ENCODE measurements at regions not wholly inside any gene's neighbourhood (a gene's known extent, or its start where the extent isn't known, plus 50 kb on each side); places are given as distances from the start of the nearest gene placed in this dataset.

DNA sequence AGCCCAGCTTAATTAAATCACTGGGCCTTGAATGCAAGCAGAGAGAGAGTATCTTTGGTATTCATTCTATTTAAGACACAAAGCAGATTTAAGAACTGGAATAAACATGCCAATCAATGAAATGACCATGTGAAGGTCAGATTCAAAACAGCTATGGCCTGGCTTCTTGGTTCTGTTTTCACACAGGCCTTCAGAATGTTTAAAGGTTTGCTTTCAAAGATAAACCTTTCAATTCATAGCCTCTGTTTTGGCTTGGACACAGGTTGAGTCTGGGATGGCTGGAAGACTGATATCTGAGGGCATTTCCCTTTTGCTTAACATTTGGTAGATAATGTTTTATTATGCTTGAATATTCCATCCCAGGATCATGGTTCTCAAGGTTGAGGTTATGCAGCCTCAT is 244.4 kb upstream of the KBTBD8 start:
- no peak for DNase-seq

DNA sequence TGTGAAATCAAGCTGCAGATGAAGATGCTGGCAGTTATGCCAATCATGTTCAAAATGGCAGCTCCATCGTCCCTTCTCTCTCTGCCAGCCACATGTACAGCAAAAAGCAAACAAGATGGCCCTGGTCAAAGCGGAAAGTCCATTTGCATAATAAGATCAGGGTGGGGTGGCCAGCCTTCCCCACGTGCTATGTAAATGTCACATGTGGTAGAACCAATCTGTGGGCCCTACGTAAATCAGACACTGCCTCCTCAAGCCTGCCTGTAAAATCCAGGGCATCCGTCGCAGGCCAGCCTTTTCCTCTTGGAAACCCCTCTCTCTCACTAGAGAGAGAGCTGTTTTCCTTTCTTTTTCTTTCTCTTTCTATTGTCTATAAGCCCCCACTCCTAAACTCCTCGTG is 243.5 kb upstream of the KBTBD8 start:
- no peak for DNase-seq

DNA sequence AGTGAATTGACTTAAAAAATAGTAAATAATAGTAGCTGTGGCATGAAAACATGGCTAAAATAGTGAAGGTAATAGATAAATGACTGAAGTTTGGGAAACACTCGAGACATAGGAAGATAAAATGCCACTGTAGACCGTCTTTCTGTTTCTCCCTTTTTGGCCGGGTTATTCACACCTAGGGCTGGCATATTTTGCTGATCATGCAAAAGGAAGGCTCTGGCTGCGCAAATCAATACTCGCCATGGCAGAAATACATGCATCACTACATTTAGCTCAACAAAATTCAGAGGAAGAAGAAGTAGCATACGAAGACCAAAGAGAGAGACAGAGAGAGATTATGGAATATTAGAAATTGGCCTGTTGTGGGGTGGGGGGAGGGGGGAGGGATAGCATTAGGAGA is 242.2 kb upstream of the KBTBD8 start:
- DNase-seq, result no peak

DNA sequence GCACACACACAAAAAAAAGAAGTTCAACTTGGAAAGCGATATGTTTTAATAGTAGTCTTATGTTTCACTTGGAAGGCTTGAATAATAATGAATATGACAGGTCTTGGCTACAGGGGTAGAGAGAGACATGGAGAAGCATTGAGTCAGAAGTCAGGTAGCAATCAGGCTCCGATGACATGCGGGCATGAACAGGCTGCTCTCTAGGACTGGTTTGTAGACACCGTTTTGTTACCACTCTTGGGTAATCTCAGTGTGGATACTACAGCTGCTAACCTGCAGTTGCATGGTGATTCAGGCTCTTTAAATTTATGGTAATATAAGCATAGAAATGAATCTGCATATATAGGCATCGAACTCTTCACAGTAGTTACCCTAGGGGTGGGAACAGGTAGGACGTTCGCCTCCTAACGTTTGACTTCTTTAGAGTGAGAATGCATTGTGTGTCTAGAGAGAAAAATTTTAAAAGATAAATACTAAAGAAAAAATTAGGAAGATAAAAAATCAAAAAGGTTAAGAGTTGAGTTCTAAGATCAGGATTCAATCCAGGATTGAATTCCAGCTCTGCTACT is 241.6 kb upstream of the KBTBD8 start:
- DNase-seq, result no peak

DNA sequence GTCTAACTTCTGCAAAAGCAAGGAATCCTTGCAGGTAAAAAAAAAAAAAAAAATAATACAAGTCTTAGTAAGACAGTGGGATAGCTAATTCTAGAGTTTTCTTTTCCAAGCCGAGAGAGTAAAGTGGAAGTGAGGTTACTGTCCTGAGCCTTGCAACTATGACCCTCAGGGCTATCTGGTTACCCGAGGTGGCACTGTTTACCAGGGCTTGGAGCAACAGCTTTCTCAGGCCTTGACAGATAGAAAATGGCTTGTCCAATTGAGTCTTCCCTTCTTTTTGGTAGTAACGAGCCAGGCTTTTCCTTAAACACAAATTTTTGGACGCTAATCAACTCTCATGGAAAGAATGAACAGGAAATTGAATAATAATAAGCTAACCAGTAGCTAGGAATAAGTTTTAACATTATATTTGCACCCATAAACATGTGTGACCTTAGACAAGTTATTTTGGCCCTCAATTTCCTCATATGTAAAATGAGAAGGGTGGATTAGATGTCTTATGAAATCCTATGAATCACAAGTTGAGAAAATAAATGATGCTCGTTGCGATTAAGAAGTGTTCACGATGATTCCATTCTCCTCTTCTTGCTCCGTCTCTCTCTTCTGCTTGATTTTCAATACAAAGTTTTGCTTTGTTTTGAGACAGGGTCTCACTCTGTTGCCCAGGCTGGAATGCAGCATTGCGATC is 236.9 kb upstream of the KBTBD8 start:
- no peak for DNase-seq

DNA sequence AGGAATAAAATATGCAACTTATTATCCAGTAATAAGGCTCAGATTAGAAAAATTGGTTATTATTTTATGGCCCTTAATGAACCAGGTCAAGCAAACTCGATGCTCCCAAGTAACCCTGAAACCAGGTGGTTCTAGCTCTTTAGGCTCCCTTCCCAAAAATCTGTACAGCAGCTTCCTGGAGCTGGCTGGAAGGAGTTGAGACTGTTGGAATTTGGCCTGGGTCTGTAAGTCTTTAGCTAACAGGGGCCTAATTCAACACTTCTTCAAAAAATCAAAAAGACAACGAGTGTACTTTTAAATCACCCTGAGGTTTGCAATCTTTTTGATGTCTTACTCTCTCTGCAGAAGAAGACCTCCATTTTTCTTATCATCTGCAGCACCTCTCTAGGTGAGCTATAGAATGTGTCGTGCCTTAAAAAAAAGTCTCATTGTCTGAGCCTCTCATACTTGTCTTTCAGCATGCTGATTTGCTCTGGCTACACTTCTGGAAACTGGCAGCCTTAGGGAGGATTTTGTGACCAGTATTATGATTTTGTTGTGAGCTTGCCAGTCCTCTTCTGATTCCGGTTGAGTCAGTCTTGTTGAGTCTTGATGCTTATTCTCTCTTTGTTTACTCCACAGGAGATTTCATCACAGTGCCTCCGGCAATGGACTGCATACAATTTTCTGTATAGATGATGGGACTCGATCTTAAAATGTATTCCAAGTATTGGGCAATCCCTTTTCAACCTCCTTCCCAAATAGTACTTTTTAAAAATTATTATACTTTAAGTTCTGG is 235.0 kb upstream of the KBTBD8 start:
- DNase-seq, result no peak

DNA sequence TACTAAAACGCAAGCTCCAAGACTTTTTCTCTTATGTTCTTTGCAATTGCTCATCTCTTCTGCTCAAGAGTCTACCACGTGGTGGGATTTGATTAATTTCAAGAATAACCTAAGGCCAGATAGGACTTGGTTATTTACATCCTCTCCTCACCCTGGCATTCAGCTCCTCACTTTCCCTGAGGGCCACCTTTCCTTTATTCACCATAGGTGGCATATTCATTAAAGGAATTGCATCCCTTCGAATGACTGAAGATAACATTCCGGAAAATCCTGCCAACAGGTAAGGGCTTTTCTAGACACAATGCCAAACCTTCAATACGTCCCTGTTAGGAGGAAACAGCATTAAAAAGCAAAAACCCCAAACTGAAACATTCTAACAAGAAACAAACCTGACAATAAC is 220.0 kb upstream of the KBTBD8 start:
- DNase-seq, result no peak

DNA sequence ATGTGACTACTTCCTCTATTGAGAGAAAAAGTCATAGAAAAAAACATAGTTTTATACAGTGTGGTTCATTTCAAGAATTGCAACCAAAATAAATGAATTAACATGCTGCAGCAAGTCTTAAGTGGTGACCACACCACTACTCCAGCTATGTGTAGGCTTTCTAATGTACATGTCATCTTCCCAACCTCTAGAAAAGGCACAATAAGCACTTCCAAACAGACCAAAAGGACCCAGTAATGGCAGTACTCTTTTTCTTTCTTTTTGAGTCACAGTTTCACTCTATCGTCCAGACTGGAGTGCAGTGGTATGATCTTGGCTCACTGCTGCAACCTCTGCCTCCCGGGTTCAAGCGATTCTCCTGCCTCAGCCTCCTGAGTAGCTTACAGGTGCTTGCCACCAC is 219.3 kb upstream of the KBTBD8 start:
- DNase-seq, result no peak

DNA sequence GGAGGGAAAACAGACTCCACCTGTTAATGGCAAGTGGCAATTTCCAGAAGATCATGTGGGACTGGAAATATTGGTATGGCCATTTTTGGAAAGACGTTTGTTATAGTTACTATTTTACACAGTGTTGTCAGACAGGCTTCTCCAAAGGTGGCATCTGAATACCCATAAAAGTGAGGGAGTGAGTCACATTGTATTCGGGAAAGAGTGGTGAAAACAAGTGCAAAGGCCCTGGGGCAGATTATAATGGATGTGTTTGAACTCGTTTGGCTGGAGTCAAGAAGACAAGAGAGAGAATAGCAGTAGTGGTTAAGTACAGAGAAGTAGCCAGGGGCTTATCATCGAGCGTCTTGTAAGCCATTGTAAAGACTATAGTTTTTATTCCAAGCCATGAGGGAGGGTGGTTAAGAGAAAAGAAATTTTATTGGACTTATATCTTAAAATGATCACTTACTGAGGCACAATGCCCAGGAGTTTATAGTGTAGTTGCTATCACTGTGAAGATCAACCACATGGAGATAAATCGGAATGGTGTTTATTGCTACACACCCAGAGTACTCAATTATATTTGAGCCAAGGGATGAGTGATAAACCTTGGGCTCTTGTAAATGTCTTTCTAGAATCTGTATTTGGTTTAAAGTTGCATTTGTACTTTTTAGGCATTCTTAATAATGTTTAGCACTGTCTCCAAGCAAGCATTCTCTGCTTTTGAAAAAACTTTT is 212.8 kb upstream of the KBTBD8 start:
- no peak for DNase-seq

DNA sequence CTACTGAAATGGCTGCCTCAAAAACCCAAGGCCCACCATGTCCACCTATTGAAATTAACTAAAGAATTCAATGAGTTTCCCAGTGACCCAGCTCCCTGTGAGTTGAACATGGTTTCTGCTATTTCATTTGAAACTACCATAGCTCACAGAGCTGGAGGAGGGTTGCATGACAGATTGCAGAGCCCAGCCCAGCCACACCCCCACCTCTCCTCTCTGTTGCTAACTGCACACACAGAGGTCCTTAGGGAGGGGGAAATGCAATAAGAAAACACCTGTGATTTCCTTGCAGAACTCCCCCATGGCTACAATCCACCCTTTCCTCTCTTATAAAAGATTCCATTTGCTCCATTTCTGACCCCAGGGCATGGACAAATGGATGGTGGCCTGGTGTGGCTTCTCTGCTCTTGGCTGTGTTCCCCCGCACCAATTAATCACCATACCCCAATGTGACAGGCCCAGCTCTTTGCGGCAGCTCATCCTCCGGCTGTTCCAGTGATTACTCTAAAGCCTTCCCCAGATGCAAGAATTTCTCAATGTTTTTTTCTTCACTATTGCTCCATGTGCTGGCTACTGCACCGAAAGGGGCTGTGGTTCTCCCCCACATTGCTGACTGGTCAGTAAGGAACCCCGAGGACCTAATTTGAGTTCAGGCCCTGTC is 208.4 kb upstream of the KBTBD8 start:
- DNase-seq, result no peak

DNA sequence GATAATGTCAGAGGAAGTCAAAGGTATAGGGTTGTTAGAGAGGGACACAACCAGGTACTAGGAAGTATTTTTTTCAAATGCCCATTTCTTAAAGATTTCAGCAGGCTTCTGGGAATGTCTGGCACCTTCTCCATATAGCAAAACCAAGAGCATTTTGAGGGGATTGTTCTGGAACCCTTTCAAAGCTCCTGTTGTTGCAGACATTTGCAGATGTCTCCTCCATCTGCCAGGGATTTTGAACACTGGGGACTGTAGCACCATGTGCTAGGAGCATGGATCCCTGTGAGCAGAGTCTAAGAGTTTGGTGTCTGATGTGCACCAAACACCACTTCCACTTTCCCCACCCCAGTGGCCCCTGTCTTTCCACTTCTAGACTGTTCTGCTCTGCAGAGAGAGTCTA is 206.0 kb upstream of the KBTBD8 start:
- no peak for DNase-seq

DNA sequence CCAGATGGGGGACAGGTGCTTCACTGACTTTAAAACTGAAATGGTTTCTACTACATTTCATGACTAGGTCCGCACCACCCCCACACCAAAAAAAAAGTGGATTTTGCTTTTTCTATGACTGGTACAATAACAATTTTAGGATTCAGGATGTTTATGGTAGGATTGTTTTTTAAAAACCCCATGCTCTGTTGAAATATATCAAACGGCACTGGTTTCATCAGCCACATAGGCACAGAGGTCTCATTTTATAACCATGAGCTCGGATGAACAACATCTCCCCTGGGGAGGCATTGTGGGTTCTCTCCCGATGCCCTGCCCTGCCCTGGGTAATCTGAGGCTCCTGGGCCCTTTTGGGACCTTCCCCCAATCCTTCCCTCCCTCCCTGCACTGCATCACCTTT is 202.7 kb upstream of the KBTBD8 start:
- DNase-seq, result no peak

DNA sequence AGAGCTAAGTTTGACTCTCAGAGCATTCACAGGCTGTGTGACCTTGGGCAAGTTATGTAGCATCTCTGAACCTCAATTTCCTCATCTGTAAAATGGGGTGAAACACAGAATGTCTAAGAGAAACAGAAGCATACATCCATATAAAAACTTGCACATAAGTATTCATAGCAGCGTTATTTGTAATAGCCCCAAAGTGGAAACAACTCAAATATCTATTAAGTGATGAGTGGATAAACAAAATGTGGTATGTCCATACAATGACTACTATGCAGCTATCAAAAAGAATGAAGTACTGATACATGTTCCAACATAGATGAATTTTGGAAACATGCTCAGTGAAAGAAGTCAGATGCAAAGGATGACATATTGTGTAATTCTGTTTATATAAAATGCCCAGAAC is 201.8 kb upstream of the KBTBD8 start:
- no peak for DNase-seq

DNA sequence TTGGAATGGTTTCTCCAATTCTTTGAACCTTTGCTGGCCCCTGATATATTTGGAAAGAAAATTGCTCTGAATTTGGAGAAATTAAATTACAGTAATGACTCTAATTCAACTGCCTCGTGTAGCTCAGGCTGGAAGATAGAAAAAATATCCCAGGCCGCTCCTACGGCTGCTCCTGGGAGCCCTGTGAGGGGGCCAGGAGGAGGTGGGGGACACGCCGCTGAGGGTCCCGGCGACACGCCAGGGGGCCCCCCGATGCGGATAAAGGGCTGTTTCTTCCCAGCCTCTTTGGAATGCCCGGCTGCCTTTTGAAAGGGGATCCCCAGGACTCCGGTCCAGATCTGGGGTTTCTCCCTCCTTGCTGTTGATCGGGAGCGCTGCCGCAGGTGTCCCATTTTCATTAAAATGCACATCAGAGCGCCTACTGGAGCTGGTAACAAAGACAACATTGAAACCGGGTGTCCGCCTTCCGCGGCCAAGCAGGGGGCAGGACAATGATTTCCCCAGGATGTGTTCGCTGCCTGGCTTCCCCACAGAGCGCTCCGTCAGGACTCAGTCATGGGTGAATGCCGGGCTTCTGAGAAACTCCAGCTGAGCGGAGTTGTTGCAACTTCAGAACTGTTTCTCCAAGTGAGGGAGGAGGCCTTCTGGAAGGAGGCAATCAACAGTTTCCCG is 200.1 kb upstream of the KBTBD8 start:
- DNase-seq, result no peak

DNA sequence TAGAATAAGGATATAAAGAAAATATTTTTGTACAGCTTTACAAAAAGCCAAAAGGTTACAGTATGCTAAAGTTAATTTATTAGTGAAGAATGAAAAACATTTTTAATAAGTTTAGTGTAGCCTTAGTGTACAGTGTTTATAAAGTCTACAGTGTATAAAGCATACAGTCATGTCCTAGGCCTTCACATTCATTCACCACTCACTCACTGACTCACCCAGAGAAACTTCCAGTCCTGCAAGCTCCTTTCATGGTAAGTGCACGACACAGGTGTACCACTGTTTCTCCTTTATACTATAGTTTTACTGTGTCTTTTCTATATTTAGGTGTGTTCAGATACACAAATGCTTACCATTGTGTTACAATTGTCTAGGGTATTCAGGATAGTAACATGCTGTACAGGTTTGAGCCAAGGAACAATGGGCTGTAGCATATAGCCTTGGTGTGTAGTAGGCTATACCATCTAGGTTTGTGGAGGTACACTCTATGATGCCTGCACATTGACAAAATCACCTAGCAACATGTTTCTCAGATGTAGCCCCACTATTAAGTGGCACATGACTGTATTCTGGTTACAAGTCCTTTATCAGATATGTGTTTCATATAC is 197.1 kb upstream of the KBTBD8 start:
- DNase-seq, result no peak

DNA sequence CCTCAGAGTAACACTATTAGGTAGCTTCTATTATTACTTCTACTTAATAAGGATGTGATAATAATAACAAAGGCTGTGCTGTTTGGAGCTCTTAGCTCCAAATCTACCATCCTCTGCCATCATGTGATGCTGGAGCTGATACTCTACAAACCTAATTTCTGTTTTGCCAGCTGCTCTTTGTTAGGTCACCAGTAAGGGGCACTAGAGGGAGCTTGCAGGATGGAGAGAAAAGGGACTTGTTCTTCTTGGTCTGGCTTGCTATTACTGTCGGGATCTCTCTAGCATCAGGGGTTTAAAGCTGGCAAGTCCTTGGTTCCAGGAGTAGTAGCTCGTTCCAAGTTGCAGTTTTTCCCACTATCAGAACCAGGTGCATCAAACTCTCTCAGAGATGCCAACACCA is 194.9 kb upstream of the KBTBD8 start:
- DNase-seq, result no peak

DNA sequence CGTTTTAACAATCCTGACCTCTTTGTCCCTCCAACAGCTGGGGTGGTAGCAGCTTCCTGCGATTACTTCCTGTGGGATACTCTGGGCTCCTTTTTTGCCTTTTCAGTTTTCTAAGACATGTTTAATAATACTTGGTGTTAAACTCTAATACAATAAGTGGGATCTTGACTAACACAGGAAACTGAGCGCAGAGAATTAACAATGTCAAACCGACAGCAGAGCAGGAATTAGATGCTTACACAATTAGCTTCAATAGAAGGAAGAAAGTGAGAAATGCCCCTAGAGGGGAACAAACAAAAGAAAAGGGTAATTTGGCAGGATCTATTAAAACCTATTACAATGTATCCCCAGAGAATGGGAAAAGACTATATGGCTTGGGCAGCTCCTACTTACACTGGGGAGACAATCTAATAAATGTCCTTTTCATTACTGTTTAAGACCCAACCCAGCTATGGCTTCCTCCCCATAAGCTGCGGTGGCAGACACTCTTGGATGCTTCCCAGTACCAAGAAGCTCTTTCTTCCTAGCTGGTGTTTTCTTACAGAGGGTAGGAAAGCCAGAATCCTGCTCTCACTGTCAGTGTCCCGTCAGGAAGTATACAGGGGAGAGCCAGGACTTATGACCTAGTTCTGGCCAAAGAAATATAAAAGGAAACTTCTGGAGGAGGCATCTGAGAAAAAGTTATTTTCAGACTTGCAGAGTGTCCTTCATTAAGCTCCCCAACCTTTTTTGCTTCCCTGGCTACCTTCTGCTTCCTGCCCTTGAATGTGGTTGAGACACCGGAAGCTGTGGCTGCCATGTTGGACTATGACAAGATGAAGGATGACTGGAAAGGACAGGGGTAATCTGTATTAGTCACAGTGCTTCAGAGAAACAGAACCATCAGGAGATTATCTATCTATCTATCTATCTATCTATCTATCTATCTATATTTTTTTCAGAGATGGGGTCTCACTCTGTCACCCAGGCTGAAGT is 194.1 kb upstream of the KBTBD8 start:
- no peak for DNase-seq

DNA sequence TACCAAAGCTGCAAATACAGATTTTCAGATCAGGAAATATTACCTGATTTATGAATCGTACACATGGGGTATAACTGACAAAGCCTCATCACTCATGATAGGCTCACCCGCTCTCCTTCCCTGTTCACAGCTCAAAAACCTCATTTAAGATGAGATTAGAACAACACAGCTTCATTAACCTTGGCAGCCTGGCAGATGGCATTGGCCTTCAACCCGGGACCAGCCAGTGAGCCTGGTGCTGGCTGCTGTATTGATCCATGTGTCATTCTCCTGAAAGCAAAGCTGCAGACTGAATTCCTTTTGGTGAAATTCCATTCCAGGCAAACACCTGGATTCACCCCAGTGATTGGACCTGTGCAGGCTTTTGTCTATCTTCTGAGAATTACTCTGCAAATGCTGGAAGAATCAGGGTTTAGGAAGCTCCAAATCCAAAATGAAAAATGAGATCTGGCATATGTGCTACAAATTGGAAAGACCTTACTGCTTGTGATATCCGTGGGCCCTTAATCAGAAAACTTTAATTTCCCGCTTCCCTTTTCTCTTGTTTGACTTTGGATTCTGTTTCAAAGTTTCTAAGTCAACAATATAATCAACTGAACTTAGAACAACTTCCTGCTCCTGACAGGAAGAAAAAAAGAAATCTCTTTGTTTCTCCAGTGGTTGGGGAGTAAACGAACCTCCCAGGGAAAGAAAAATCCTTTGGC is 189.1 kb upstream of the KBTBD8 start:
- no peak for DNase-seq

DNA sequence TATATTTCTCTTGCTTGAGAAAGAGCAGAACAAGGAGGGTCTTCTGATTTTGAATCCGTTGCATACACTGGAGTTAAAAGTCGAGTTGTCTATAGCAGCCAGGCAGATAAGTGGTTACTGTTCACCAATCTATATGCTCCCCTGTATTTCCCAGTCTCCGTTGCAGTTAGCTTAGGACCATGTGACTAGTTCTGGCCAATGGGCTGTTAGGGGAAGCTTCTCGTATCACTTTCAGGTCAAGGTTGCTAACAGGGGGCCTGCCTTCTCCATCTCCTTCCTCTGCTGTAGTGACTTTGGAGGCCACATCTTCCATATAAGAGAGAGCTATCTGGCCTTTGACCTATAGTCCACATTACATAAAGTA is 188.5 kb upstream of the KBTBD8 start:
- no peak for DNase-seq

DNA sequence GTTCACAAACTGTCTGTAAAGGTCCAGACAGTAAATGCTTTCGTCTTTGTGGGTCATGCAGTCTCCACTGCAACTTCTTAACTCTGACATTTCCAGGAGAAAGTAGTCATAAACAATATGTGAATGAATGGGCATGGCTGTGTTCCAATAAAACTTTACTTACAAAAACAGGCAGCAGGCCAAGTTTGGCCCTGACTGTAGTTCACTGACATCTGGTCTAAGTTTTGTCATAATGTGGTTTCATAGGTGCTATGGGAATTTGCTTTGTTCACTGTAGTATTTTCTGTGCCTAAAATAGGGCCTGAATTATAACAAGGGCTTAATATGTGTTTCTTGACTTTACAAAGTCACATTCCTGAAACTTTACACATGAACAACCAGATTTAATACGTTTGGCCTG is 186.0 kb upstream of the KBTBD8 start:
- DNase-seq, result no peak
